SK-N-SH (cell line): ENCODE measurements at regions not wholly inside any gene's neighbourhood (a gene's known extent, or its start where the extent isn't known, plus 50 kb on each side); places are given as distances from the start of the nearest gene placed in this dataset.

Source experiments
- CTCF ChIA-PET: fragments of 300-600, 350-600 bp; formaldehyde crosslinking; extraction: SDS; loops from one replicate; lab custom pipeline; 2021; lab: Yijun Ruan, JAX
- POLR2A ChIA-PET: fragments of 350-600 bp; sonication (Branson Sonifier 250); formaldehyde crosslinking; extraction: SDS; loops from one replicate; lab custom pipeline; 2020; ENCODE audit warnings: antibody characterized with exemption, inconsistent platforms; lab: Yijun Ruan, JAX
- DNase-seq: peaks from one replicate; pipeline ENCODE4 v3.0.0; 2012
- H2AFZ ChIP-seq: fragments of 200-600 bp; sonication (generic); 2 replicates; pipeline ENCODE4 v1.8.1; 2016; ENCODE audit warnings: antibody characterized with exemption, mild to moderate bottlenecking, low read depth
- H3F3A ChIP-seq: fragments of 200-600 bp; sonication (generic); replicated peaks from 2 replicates; pipeline ENCODE3; 2016; ENCODE audit warnings: antibody characterized with exemption, mild to moderate bottlenecking; ENCODE audit not compliant: insufficient read depth
- H3K27ac ChIP-seq, 2 experiments: fragments of 200-500 bp in 1 of 2; fragments of 200-600 bp in 1 of 2; sonication (Bioruptor generic) in 1 of 2; sonication (generic), shearing (Covaris generic) in 1 of 2; 2 replicates each; pipeline versions ENCODE4 v1.5.1 to v1.6.1; 2014 to 2016; ENCODE audit warnings: low read depth in 2 of 2, inconsistent platforms in 1 of 2, low read length in 1 of 2, mild to moderate bottlenecking in 1 of 2, mixed read lengths in 1 of 2
- H3K27me3 ChIP-seq: fragments of 200-600 bp; sonication (generic), shearing (Covaris generic); 2 replicates; pipeline ENCODE4 v1.6.1; 2016; ENCODE audit warnings: mixed run types; ENCODE audit not compliant: insufficient read depth
- H3K36me3 ChIP-seq, 2 experiments: fragments of 200-500 bp in 1 of 2; fragments of 200-600 bp in 1 of 2; sonication (Bioruptor generic) in 1 of 2; sonication (generic) in 1 of 2; replicated peaks in 1 of 2; 2 replicates each; pipeline versions ENCODE3 to v1.5.1; 2014 to 2016; ENCODE audit warnings: low read length in 1 of 2, mild to moderate bottlenecking in 1 of 2; ENCODE audit not compliant: insufficient read depth in 2 of 2, control insufficient read depth in 1 of 2
- H3K4me1 ChIP-seq, 2 experiments: fragments of 200-500 bp in 1 of 2; fragments of 200-600 bp in 1 of 2; sonication (Bioruptor generic) in 1 of 2; sonication (generic), shearing (Covaris generic) in 1 of 2; 2 replicates each; pipeline versions ENCODE4 v1.5.1 to v1.6.1; 2014 to 2016; ENCODE audit warnings: low read depth in 1 of 2, low read length in 1 of 2, mixed run types in 1 of 2; ENCODE audit not compliant: insufficient read depth in 2 of 2, control insufficient read depth in 1 of 2
- H3K4me2 ChIP-seq: fragments of 200-600 bp; sonication (generic), shearing (Covaris generic); 2 replicates; pipeline ENCODE4 v1.6.1; 2017; ENCODE audit warnings: mixed run types
- H3K4me3 ChIP-seq, 2 experiments: fragments of 200-500 bp in 1 of 2; fragments of 200-600 bp in 1 of 2; sonication (Bioruptor generic) in 1 of 2; sonication (generic), shearing (Covaris generic) in 1 of 2; 2 replicates each; pipeline versions ENCODE4 v1.5.1 to v1.8.1; 2014 to 2016; ENCODE audit warnings: low read depth in 2 of 2, inconsistent platforms in 1 of 2, low read length in 1 of 2, mild to moderate bottlenecking in 1 of 2, mixed read lengths in 1 of 2, moderate library complexity in 1 of 2
- H3K79me2 ChIP-seq: fragments of 200-600 bp; sonication (generic); 2 replicates; pipeline ENCODE4 v1.8.1; 2017; ENCODE audit warnings: mild to moderate bottlenecking; ENCODE audit not compliant: insufficient read depth
- H3K9ac ChIP-seq: fragments of 200-600 bp; sonication (generic); 2 replicates; pipeline ENCODE4 v1.6.1; 2017; ENCODE audit warnings: mixed run types
- H3K9me2 ChIP-seq: fragments of 200-600 bp; sonication (generic); 2 replicates; pipeline ENCODE4 v1.6.1; 2017; ENCODE audit warnings: mixed run types
- H3K9me3 ChIP-seq: fragments of 200-600 bp; sonication (generic); 2 replicates; pipeline ENCODE4 v1.6.1; 2017; ENCODE audit warnings: mixed run types, mild to moderate bottlenecking, moderate library complexity
- H4K20me1 ChIP-seq: fragments of 200-600 bp; sonication (generic); 2 replicates; pipeline ENCODE4 v1.6.1; 2017; ENCODE audit warnings: mild to moderate bottlenecking, mixed run types; ENCODE audit not compliant: insufficient read depth
- ELF1 ChIP-seq: IDR thresholded peaks from 2 replicates; pipeline ENCODE4 v1.4.0; 2012
- EP300 ChIP-seq, 2 experiments: IDR thresholded peaks; 2 replicates each; pipeline versions ENCODE4 v1.4.0 to v1.6.1; 2012; ENCODE audit warnings: borderline replicate concordance in 1 of 2, low read depth in 1 of 2, low read length in 1 of 2
- EZH2phosphoT487 ChIP-seq: fragments of 200-600 bp; sonication (generic); IDR thresholded peaks from 2 replicates; pipeline ENCODE4 v1.6.1; 2017; ENCODE audit warnings: low read depth, mixed run types, mild to moderate bottlenecking, antibody characterized with exemption, moderate library complexity, borderline replicate concordance
- FOXJ3 ChIP-seq: sonication (generic); formaldehyde crosslinking; IDR thresholded peaks from 2 replicates; pipeline ENCODE4 v1.5.1; 2020; ENCODE audit warnings: mild to moderate bottlenecking, missing genetic modification reagents
- FOXM1 ChIP-seq: IDR thresholded peaks from 2 replicates; pipeline ENCODE4 v1.4.0; 2012; ENCODE audit warnings: low read depth, mild to moderate bottlenecking
- GATA2 ChIP-seq: sonication (generic); formaldehyde crosslinking; IDR thresholded peaks from 2 replicates; pipeline ENCODE4 v1.5.0; 2020; ENCODE audit warnings: mild to moderate bottlenecking, missing genetic modification reagents
- IRF3 ChIP-seq: fragments of 150-350 bp; IDR thresholded peaks from 2 replicates; pipeline ENCODE4 v1.6.1; 2016; ENCODE audit warnings: mild to moderate bottlenecking, low read depth, low read length
- JUND ChIP-seq: IDR thresholded peaks from 2 replicates; pipeline ENCODE4 v1.4.0; 2012
- MEF2A ChIP-seq: IDR thresholded peaks from 2 replicates; pipeline ENCODE4 v1.4.0; 2012; ENCODE audit warnings: low read depth, borderline replicate concordance
- MXI1 ChIP-seq: IDR thresholded peaks from 2 replicates; pipeline ENCODE4 v1.6.1; 2012; ENCODE audit warnings: mild to moderate bottlenecking, low read depth, low read length, improper control_type of control experiment
- NFIC ChIP-seq: IDR thresholded peaks from 2 replicates; pipeline ENCODE4 v1.4.0; 2012; ENCODE audit warnings: borderline replicate concordance
- NRF1 ChIP-seq: IDR thresholded peaks from 2 replicates; pipeline ENCODE4 v1.6.1; 2012; ENCODE audit warnings: low read depth, mild to moderate bottlenecking, low read length
- RFX5 ChIP-seq: IDR thresholded peaks from 2 replicates; pipeline ENCODE4 v1.6.1; 2012; ENCODE audit warnings: mild to moderate bottlenecking, improper control_type of control experiment, low read length
- RXRA ChIP-seq: IDR thresholded peaks from 2 replicates; pipeline ENCODE4 v1.4.0; 2012; ENCODE audit warnings: low read depth, mild to moderate bottlenecking, borderline replicate concordance
- SMC3 ChIP-seq: IDR thresholded peaks from 2 replicates; pipeline ENCODE4 v1.6.1; 2012; ENCODE audit warnings: low read depth, low read length, improper control_type of control experiment
- TCF12 ChIP-seq: IDR thresholded peaks from 2 replicates; pipeline ENCODE4 v1.4.0; 2012
- USF2 ChIP-seq: fragments of 150-350 bp; IDR thresholded peaks from 2 replicates; pipeline ENCODE4 v1.6.1; 2017; ENCODE audit warnings: antibody characterized with exemption, low read length, low read depth, borderline replicate concordance
- WGBS: methylation state at CpG from one replicate; pipeline ENCODE4 v1.1.6; 2017; ENCODE audit warnings: low lambda C conversion rate; 5-methylcytosine and 5-hydroxymethylcytosine counted together
- TF ChIP-seq, protein P1 (sequence below): IDR thresholded peaks from 2 replicates; pipeline ENCODE4 v1.4.0; 2012; ENCODE audit warnings: low read depth
- TF ChIP-seq, protein P2 (sequence below): IDR thresholded peaks from 2 replicates; pipeline ENCODE4; 2012
- TF ChIP-seq, protein P3 (sequence below): fragments of 200-600 bp; sonication (generic); IDR thresholded peaks from 2 replicates; pipeline ENCODE4 v1.6.1; 2017; ENCODE audit warnings: antibody characterized with exemption, mild to moderate bottlenecking, moderate library complexity

DNA sequence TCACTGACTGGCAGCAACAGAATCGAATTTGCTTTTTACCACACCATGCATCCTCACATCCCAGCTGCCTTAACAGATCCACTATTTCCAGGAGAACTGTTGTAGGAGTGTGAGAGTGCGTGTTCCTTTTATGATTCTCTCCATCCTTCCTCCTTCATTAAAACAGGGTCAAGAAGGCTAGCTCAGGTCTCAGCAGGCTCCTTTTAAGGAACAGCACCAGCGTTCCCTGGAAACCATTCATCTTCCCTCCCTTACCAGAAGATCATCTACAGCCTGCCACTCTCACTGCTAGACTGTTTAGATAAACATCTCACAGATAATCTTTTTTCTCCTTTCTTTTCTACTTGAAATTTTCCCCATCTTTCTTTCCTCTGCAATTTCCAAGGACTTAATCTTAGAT, 1531.9 kb upstream of the CDH8 start (continued):
- TF ChIP-seq RXRA: no peak
- no peak for TF ChIP-seq TCF12
- no peak for TF ChIP-seq IRF3
- no peak for TF ChIP-seq SMC3

DNA sequence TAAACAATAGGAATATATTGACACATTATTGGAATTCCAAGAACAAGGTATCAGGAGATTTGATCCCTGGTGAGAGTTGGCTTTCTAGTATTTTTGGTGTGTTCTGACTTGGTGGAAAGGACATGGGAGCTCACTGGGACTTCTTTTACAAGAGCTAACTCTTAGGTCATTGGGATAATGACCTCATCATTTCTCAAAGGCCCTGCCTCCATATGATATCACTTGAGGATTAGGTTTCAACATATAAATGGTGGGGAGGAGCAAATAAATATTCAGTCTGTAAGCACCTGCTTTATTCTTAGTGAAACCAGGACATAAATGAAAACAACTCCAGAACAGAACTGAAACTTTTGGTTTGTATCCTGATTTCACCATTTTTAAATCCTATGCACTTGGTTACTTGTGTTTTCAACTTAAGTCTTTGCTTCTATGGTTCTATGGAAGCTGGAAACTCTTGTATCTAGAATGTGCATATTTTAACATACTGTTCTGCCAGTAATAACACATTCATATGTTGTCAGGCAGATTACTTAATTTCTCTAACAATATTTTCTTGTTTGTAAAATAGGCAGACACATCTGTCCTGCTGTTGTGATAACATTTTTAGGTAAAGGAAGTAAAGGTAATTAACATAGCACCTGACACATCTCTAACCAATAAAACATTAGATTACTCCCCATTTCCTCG, 1527.7 kb upstream of the CDH8 start:
- POLR2A ChIA-PET: no interaction called here
- H4K20me1 ChIP-seq: no peaks in the 10 kb centered on the region
- no peaks in the 10 kb centered on the region for H3K9me3 ChIP-seq
- no peak overlapping the region for H2AFZ ChIP-seq
- H3K9ac ChIP-seq: no peak overlapping the region
- no peak overlapping the region for H3K27ac ChIP-seq
- H3K27me3 ChIP-seq: no peaks in the 10 kb centered on the region
- no peaks in the 10 kb centered on the region for H3K36me3 ChIP-seq
- no peak overlapping the region for H3K4me2 ChIP-seq
- no peaks in the 10 kb centered on the region for H3K79me2 ChIP-seq
- CTCF ChIA-PET: no interaction called here
- no peak for TF ChIP-seq RXRA
- peaks cover 0 to 3% of the 10 kb centered on the region in 2 experiments; a peak in 1 of 4 replicates for H3K4me1 ChIP-seq
- no peak overlapping the region for H3K4me3 ChIP-seq
- DNase-seq: no peak
- 2% methylated on average over 1 of the region's 1 CpG for WGBS
- H3F3A ChIP-seq: no peaks in the 10 kb centered on the region
- no peaks in the 10 kb centered on the region for H3K9me2 ChIP-seq

DNA sequence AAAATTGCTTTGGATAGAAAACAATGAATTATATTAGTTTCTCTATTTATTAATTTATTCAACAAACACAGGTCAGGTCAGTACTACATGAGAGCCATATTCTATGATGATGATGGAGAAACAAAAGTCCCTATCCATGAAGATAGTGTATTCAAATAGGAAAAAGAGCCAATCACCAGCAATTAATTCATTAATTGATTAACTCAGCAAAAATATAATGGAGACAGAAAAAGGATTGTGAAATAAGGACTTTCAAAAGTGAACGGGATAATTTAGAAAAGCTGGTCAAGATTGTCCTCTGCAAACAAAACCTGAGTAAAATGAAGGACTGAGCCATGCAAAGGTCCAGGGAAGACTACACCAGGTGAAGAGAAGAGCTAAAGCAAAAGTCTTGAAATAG, 1517.7 kb upstream of the CDH8 start:
- 59% methylated on average over 1 of the region's 1 CpG for WGBS
- CTCF ChIA-PET: no interaction called here
- Histone ChIP-seq H3F3A (no peaks in the 10 kb centered on the region), H3K79me2 (no peaks in the 10 kb centered on the region), H2AFZ (no peak overlapping the region), H3K27ac (no peak overlapping the region), H3K36me3 (no peaks in the 10 kb centered on the region), H3K4me2 (no peak overlapping the region), H3K4me3 (no peak overlapping the region), H3K4me1 (no peaks in the 10 kb centered on the region), H3K9ac (no peak overlapping the region), H3K9me2 (0 out of 2 replicates have a peak, but pooled peaks cover 2% of the 10 kb centered on the region), H3K27me3 (no peaks in the 10 kb centered on the region), H3K9me3 (no peaks in the 10 kb centered on the region), H4K20me1 (no peaks in the 10 kb centered on the region)
- POLR2A ChIA-PET: no interaction called here
- no peak for DNase-seq
- TF ChIP-seq NFIC (no peak), EP300 (IDR thresholded peaks at IDR 0.05; ENCODE audit: borderline replicate concordance in 1 of 2, low read depth in 1 of 2, low read length in 1 of 2) (no peak), MXI1 (no peak), IRF3 (no peak), USF2 (no peak), JUND (no peak), FOXM1 (no peak), GATA2 (CRISPR knock-in tag) (no peak), MEF2A (no peak), FOXJ3 (CRISPR knock-in tag) (no peak), EZH2phosphoT487 (no peak), NRF1 (no peak), ELF1 (no peak), RFX5 (no peak)
- TF ChIP-seq, protein P1, sequence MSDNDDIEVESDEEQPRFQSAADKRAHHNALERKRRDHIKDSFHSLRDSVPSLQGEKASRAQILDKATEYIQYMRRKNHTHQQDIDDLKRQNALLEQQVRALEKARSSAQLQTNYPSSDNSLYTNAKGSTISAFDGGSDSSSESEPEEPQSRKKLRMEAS: no peak
- TF ChIP-seq, protein P2, sequence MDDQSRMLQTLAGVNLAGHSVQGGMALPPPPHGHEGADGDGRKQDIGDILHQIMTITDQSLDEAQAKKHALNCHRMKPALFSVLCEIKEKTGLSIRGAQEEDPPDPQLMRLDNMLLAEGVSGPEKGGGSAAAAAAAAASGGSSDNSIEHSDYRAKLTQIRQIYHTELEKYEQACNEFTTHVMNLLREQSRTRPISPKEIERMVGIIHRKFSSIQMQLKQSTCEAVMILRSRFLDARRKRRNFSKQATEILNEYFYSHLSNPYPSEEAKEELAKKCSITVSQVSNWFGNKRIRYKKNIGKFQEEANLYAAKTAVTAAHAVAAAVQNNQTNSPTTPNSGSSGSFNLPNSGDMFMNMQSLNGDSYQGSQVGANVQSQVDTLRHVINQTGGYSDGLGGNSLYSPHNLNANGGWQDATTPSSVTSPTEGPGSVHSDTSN: no peak
- TF ChIP-seq, protein P3, sequence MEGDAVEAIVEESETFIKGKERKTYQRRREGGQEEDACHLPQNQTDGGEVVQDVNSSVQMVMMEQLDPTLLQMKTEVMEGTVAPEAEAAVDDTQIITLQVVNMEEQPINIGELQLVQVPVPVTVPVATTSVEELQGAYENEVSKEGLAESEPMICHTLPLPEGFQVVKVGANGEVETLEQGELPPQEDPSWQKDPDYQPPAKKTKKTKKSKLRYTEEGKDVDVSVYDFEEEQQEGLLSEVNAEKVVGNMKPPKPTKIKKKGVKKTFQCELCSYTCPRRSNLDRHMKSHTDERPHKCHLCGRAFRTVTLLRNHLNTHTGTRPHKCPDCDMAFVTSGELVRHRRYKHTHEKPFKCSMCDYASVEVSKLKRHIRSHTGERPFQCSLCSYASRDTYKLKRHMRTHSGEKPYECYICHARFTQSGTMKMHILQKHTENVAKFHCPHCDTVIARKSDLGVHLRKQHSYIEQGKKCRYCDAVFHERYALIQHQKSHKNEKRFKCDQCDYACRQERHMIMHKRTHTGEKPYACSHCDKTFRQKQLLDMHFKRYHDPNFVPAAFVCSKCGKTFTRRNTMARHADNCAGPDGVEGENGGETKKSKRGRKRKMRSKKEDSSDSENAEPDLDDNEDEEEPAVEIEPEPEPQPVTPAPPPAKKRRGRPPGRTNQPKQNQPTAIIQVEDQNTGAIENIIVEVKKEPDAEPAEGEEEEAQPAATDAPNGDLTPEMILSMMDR: no peak
